Right lung (tissue), 2 donors: ENCODE measurements at regions not wholly inside any gene's neighbourhood (a gene's known extent, or its start where the extent isn't known, plus 50 kb on each side); places are given as distances from the start of the nearest gene placed in this dataset.

Experiments
- DNase-seq, 2 donors: peaks; one replicate each; pipeline ENCODE4 v3.0.0-alpha.2; 2013

DNA sequence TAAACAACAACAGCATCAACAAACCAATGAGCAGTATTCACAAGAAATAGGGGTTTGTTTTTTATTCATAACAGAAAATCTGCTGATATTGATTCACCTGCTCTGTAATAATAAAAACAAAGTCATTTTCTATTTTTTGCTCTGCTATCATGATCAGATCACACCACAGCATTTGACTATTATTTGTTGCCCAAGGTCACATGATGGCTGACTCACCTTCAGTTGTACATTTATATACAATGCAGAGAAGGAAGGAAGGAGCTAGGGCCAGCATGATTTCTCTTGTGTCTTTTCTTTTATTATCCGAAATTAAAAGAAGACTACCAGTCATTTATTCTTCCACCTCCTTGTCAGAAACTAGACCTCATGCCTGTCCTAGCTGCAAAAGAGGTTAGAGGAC lies 1427.7 kb upstream of the CELF4 start:
- no peak for DNase-seq

DNA sequence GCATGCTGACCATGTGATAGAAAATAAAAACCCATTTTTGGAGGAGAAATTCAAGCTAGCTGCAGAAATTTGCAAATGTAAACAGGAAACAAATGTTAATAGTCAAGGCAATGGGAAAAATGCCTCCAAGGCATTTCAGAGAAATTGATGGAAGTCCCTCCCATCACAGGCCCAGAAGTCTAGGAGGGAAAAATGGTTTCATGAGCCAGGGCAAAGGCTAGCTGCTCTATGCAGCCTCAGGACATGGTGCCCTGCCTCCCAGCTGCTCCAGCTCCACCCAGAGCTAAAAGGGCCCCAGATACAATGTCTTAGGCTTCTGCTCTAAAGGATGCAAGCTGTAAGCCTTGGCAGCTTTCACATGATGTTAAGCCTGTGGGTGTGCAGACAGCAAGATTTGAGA lies 1419.4 kb upstream of the CELF4 start:
- DNase-seq, result no peak

DNA sequence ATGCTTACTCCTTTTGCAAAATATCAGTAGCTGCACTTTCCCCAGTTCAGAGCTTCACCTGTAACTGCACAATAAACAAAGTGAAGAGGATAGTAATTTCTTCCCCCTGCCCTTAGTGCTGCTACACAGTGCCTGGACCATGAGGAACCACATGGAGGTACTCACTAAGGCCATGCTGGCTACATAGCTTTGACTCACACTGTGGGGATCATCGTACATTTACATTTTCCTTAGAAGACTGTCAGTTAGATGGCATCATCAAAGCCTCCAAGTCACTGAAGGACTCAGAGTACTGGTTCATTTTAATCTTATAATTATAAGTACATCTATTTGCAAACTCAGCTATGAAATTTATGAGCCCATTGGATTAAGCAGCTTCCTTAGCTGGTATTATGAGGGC lies 1416.5 kb upstream of the CELF4 start:
- DNase-seq, result no peak

DNA sequence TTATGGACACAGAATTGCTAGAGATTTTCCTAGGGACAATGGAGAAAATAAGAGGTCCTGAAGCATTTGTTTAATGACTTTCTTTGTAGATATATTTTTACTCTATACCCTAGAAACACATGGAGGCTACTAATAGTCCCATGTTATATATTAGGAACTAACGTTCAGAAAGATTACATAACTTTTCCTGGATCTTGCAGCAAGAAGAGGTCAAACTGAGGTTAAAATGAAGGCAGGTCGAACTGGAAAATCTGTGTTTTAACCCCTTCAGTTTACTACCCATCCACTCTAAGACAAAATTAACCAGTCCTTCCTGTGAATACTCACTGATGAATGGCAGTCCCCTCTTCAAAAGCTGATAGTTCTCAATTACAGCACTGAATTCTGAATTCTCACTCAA lies 1415.8 kb upstream of the CELF4 start:
- no peak for DNase-seq

DNA sequence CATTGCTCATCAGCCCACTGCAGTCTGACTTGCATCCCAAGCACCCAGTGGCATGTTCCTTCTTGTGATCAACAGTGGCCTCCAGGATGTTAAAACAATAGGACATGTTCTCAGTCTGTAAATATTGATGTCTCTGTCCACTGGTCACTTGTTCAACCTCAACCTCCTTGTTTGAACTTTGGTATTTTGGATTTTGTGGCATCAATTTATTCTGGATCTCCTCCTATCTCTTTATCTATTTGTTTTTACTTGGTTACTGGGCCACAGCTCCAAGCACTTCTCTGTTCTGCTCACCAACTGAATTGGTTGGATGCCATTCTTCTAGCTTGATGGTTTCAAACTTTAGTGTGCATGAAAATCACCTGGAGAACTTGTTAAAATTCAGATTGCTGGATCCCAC lies 1414.8 kb upstream of the CELF4 start:
- DNase-seq, result no peak

DNA sequence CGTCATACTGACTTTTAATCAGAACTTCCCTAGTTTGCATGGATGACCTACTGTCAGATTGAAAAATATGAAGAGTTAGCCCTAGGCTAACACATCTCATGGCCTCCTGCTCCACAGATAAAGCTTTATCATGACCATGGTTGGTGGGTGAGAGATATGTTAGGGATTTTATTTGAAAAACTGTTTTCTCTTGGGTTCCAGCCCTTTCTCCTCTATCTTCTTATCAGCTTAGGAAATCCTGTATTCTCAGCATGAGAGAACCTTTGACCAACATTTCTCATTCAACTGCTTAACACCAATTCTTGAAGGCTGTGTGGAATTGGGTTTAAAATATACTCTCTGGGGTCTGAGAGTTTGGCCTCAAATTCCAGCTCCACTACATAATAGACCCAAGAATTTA lies 1407.0 kb upstream of the CELF4 start:
- DNase-seq, result no peak

DNA sequence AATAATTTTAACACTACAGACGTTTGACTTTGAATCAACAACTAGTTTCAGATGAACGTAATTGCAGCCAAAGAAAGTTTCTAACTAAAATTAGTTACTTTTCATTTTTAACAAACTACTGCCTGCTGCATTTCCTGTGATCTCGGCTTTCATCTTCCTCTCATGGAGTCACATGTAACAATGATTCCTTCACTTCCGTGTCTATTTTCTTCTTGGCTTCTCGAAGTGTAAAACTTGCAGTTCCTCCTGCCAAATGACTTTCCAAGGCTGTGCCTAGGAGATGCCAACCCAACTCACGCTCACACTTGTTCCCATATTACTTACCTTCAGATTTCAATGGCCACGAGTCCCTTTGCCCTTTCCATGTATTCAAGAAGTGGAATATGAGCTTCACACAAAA lies 1406.3 kb upstream of the CELF4 start:
- DNase-seq, result no peak

DNA sequence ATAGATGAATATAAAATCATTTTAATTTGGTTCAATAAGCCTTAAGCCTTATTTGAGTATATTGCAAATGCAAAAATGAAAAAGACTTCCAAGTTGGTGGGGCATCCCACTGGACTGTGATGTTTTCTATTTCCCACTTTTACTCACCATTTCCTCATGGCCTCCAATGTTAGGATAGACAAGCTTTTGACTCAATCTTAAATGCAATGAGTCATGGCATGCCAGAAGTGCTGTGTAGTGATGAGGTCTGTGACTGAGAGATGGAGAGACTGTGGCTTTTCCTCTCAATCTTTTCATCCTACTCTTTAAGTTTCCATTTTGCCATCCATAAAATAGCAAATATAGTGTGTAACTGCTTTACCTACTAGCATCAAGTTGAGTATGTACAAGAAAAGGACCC lies 1401.2 kb upstream of the CELF4 start:
- no peak for DNase-seq

DNA sequence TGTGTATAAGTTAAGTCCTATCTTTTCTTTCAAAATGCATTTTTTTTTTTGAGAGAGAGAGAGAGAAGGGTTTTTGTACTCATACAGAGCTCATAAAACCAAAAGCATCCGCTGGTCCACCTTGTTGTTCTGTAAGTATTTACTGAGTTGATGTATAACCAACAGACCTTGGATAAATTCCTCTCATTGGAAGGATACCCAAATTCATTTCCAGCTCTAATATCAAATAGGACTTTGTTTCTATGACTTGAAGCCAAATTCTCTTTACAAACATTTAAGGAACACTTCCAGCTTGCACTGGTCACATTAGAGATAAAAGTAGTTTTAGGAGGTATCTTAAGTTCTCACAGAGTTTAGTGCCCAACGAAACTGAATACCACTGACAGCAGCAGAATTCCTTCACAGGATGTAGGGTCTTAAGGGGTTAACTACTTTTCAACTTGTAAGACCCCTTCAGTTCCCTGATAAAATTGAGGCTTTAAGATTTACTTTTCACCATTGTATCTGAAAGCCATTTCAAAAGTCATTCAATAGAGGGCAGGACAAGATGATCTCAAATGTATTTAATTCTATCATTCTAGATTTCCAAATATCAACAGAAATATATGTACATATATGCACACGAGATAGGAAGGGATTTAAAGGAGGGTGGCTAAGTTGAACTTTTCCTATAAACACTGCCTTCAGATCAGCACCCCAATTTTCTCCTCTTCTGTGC lies 1398.5 kb upstream of the CELF4 start:
- DNase-seq, result no peak

DNA sequence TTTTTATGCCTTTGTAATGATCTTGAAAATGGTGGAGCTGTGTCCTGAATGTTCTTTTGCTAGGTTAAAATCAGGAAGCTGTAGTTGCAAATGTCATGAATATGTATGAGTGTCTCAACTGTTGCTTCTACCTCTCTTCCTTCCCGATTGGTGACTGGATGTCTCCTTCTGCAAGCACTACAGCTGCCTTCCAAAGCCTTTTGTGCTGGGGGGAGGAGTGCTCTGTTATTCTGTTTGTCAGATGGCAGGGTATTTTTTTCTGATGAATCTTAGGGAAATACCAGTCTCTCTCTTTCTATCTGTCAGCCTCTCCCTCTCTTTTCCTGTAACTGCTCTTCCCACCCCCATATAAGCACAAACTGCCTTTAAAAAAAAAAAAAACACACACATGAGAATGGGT lies 1396.3 kb upstream of the CELF4 start:
- no peak for DNase-seq

DNA sequence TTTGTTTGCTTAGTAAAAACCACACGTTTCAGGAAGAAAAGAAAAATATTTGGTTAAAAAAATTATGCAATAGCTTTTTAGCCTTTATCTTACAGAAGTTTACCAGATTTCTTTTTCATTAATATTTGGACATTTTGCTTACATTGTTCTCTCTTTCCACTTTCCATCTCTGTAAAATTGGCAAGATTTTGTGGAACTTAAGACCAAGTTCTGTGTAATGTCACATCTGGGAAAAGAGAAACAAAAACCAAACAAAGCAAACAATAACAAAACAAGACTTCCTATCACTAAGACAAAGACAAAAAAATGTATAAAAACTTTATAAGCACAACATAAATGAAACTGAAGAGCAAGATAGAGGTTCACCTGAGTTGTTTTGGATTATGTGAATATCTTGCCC lies 1392.1 kb upstream of the CELF4 start:
- no peak for DNase-seq

DNA sequence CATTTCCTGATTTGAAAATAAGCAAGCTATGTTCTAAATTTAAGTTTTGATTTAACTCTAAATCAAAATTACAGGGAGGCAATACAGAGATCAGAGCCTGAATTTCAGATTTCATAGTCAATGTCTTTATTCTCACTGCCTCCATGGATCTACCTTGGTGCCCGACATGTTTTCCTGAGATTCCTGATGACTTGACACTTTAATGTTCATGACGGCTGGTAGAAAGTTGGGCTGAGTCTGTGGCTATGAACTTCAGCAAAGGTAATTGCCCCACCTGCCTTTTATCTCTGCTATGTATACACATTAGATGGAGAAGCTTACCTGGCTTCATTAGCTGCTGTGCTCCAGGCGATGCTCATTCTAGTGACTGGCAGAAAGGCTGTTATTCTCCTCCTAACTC lies 1390.5 kb upstream of the CELF4 start:
- DNase-seq, result no peak

DNA sequence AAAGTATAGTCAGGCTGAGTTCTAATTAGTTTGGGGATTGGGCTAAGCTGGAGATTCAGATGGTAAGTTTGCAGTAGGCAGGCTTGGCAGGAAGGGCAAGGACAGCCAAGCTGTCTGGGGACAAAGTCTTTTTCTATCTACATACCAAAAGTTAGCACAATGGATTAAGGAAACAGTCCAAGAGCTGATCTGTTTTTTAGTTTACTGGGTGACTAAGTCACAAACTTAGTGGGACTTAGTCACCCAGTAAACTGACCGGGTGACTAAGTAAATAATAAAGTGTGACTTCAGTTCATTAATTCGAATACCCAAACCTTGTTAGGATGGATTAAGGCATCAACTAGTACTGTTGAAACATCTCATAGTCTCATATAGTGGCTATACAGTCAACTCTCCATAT lies 1386.0 kb upstream of the CELF4 start:
- DNase-seq, result no peak

DNA sequence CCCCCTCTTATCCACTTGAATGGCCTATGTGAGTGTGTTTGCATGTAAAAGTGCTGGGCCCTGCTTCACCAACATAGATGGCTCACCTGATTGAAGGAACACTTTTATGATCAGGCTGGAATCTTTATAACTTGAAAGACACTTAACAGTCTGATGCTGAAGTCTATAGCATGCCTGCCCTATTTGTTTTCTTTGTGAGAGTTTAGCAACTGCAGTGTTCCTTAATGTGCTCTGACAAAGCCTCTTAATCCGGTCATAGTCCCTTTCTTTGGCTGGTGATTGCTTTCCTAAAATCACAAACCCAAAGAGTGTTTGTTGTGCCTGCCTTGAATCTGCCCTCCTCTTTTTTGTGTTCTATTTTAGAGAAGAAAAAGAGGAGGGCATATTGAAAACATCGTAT lies 1382.8 kb upstream of the CELF4 start:
- DNase-seq, result no peak

DNA sequence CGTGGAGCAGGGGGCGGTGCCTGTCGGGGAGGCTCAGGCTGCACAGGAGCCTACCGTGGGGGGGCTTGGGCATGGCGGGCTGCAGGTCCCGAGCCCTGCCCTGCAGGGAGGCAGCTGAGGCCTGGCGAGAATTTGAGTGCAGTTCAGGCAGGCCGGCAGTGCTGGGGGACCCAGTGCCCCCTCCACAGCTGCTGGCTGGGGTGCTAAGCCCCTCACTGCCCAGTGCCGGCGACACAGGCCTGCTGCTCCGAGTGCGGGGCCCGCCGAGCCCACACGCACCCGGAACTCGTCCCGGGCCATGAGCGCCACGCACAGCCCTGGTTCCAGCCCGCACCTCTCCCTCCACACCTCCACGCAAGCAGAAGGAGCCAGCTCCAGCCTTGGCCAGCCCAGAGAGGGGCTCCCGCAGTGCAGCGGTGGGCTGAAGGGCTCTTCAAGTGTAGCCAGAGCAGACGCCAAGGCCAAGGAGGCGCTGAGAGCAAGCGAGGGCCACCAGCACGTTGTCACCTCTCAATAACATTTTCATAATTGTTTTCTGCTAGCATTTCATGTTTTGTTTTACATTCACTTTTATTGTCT lies 1378.9 kb upstream of the CELF4 start:
- DNase-seq, result no peak

DNA sequence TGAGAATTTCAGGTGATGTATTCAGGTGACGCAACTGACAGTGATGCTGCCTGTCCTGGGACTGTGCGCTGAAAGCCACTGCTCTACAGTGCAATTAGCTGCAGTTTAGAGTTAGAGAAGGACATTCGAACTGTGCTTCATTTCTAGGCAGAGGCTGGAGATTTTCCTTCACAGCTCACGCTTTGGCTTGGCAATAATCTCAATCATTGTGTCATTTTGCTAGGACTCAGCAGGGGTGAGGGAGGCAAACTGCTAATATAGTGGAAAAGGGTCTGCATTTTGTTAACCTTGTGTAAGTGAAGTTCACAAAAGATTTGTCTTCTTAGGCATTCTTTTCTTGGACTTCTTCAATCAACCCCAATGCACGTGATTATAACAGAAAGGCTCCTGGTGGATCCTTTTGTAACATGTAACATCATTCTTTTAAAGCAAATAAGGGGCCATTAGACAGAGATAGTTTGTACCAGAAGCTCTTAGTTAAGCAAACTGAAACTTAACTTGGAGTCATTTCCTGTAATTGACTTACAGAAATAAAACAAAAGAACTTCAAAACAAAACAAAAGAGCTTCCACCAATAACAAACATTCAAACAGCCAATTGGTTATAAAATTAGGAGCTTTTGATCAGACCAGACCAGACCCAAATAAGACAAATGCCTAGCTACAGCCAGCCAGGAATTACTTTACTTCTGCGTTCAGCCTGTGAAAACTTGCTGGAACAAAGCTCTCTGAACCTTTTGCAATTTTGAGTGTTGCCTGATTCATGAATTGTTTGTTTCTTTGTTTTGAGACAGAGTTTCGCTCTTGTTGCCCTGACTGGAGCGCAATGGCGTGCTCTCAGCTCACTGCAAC lies 1376.3 kb upstream of the CELF4 start:
- peak in 1 of 2 donors; percentile 26 for DNase-seq

DNA sequence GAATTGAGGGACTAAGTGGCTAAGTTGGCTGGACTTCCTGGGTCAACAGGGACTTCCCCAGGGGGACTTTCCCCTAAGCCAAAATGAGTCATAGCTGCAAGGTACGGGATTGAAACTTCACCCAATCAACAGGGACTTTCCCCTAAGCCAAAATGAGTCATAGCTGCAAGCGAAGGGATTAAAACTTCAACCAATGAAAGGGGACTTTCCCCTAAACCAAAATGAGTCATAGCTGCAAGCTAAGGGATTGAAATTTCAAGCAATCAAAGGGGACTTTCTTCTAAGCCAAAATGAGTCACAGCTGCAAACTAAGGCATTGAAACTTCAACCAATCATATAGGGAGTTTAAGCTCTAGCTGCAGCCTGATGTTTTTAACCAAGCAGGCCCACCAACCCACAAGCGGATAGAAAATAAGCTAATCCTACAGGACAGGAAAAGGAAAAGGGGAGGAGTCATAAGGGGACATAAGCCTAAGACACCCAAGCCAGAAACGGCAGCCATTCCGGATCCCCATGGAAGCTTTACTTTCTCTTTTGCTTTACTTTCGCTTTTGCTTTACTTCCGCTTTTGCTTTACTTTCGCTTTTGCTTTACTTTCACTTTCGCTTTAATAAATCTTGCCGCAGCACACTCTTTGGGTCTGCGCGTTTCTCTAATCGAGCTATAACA lies 1375.4 kb upstream of the CELF4 start:
- no peak for DNase-seq

DNA sequence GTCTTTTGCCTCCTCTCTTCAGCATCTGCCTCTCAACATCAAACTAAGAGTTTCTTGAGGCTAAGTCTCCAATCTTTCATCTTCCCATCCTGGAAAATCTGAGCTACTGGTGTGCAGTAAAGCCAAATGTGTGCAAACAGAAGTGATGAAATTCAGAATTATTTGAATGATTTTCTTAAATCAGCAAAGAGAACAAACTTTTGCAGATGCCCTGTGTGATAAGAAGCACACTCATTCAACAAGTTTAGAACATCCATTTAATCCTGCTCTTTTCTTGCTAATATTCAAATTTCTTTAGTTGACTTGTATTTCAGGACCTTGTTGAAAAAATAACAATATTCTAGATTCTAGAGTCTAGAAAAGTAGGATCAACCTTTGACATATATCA lies 1374.9 kb upstream of the CELF4 start:
- no peak for DNase-seq

DNA sequence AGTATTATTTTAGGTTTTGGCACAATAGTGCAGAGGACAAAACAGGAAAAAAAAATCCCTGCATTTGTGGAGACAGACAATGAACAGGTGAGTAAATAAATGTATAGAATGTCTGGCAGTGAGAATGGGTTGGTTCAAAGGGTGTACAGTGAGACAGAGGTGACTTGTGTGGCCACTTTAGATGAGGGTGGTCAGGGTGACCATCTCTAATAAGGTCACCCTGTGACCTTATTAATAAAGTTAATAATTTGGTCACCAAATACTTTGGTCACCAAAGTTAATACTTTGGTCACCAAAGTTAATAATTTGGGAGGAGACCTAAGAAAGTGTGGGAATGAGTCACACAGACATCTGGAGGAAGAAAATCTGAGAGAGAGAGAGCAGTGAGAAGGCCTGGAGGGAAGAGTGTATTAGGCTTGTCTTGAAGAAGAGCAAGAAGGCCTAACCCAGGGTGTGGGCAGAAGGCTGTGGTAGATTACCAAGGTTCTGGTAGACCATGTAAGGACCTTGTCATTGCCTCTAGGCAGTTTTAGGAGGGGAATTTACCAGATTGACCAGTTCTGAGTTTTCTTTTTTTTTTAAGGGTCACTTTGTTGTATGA lies 1368.4 kb upstream of the CELF4 start:
- DNase-seq, result no peak

DNA sequence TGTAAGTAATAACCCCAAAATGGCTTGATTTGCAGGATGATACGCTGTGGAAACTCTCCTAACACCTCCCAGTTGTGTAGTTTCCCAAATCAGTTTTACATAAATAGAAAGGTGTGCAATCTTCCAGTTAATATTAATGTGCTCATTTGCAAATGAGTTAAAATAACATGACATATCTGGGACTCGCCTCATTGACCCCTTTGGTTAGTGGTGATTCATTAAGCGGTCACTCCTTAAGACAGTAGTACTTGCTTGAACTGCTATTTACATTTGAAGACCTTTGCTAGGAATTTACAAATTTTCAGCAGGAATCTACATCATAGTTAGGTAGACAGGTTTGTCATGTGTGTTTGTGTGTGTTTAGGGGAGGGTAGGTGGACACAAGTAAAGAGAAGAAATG lies 1367.7 kb upstream of the CELF4 start:
- DNase-seq, result no peak

DNA sequence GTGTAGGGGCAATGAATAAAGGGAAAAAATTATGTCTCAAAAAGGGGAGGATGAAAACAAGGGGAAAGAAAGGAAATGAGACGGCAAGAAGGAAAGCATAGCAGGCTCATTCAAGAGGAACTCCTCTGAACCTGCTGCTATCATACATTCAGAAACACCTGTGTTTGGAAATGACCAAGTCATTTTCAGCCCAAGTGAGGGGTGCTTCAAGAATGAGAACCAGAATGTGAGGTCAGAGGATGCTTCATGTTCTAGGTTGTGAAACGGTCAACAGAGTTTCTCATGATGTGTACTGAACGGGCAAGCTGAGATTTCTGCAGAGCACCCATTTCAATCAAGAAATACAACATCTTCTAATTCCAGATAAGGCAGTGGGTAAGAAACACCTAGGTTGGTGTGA lies 1367.2 kb upstream of the CELF4 start:
- no peak for DNase-seq

DNA sequence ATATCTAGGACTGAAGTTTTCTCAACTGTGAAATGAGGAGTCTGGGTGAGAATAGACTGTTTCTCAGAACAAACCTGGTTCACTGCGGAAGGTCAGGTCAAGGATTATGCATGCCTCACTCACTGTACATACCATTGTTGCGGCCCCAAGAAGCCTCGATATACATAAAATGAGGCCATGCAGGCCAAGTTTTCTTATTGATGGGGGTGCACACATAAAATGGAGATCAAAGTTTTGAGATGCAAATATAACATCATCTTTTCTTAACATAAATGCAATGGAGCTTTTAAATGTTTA lies 1366.1 kb upstream of the CELF4 start:
- DNase-seq, result no peak
